ENCODE measurements at regions not wholly inside any gene's neighbourhood (a gene's known extent, or its start where the extent isn't known, plus 50 kb on each side); places are given as distances from the start of the nearest gene placed in this dataset.

GRCh38 chr7:95668504-95669018, 72.2 kb upstream of the PDK4 start:
- DNase-seq (ENCODE audit: low read depth, low spot score): no peak

- no peak for DNase-seq (ENCODE audit: low read depth, low spot score)
Observed at GRCh38 chr7:95662987-95663386, 66.7 kb upstream of the PDK4 start.

- no peak for DNase-seq (ENCODE audit: low read depth, low spot score)
Observed at GRCh38 chr7:95660023-95660434, 63.7 kb upstream of the PDK4 start.

GRCh38 chr7:95658676-95659075, 62.4 kb upstream of the PDK4 start:
- no peak for DNase-seq (ENCODE audit: low read depth, low spot score)

GRCh38 chr7:95649546-95649945, 53.2 kb upstream of the PDK4 start:
- no peak for DNase-seq (ENCODE audit: low read depth, low spot score)

GRCh38 chr7:95646350-95646749, 50.0 kb upstream of the PDK4 start:
- no peak for DNase-seq (ENCODE audit: low read depth, low spot score)

Measured in smooth muscle cell of the brain vasculature (primary cell).